Esophagus muscularis mucosa (tissue), 3 donors: ENCODE measurements at regions not wholly inside any gene's neighbourhood (a gene's known extent, or its start where the extent isn't known, plus 50 kb on each side); places are given as distances from the start of the nearest gene placed in this dataset.

ENCODE experiments used
- CTCF ChIP-seq, 3 experiments: fragments of 200-600 bp in 2 of 3; fragments of 450-650 bp in 1 of 3; sonication (generic) in 2 of 3; IDR thresholded peaks; one replicate each; pipeline ENCODE4 v1.5.1; 2017 to 2019; ENCODE audit warnings: antibody characterized with exemption in 3 of 3, mild to moderate bottlenecking in 2 of 3, moderate library complexity in 1 of 3
- POLR2A ChIP-seq: fragments of 450-650 bp; IDR thresholded peaks from one replicate; pipeline ENCODE4 v1.6.1; 2017; ENCODE audit warnings: antibody characterized with exemption, moderate library complexity, mild to moderate bottlenecking, low read depth
- POLR2AphosphoS5 ChIP-seq, 2 donors: sonication (generic); formaldehyde crosslinking; IDR thresholded peaks; one replicate each; pipeline ENCODE4 v1.6.1; 2017; ENCODE audit warnings: antibody characterized with exemption in 2 of 2

DNA sequence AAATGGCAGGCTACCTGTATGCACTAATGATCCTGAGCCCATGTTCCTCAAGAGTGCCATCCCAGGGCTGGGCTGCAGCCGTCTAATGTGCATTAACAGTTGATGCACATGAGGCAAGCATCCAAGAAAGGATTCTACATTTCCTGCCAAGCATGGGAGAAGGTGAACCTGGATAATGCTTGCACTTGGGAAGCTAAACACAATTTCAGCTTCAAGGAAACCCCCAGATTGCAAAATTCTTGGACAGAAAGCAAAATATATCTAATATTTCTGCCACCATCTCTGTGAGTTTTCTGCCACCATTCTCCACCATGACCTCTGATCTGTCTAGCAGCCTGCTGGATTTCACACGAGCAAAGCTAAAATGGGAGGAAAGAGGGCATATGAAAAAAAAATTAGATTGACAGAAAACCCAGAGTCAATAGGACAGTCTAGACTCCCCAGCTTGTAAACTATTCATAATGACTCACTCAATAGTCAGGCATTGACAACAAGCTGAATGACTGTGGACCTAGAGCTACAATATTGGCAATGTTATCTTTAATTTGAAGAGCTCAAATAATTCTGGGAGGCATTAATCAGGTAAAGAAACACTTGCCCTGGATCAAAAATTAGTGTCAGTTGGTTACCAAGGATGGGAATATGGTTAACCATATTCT is 91.9 kb upstream of the BCL2L14 start:
- TF ChIP-seq POLR2AphosphoS5 (IDR thresholded peaks at IDR 0.05) (no peak), CTCF (IDR thresholded peaks at IDR 0.05) (no peak), POLR2A (no peak)
